Activated naive CD4-positive, alpha-beta T cell (primary cell): ENCODE measurements at regions not wholly inside any gene's neighbourhood (a gene's known extent, or its start where the extent isn't known, plus 50 kb on each side); places are given as distances from the start of the nearest gene placed in this dataset.

Experiments used
- DNase-seq, 4 experiments: peaks; one replicate each; lab custom pipeline; 2025; lab: John Stamatoyannopoulos, UW

- DNase-seq = no peak
Measured at GRCh38 chr13:88086577-88086976, 415.4 kb downstream of the SLITRK5 start.

- DNase-seq = no peak
Measured at GRCh38 chr13:88097541-88097940, 426.4 kb downstream of the SLITRK5 start.

GRCh38 chr13:88103824-88104223 is 432.7 kb downstream of the SLITRK5 start:
- DNase-seq = no peak

- no peak for DNase-seq
Measured at GRCh38 chr13:88104576-88104975, 433.4 kb downstream of the SLITRK5 start.

GRCh38 chr13:88107570-88107969 is 436.4 kb downstream of the SLITRK5 start:
- DNase-seq = no peak

- DNase-seq = no peak
Measured at GRCh38 chr13:88112526-88112925, 441.4 kb downstream of the SLITRK5 start.

- no peak for DNase-seq
Measured at GRCh38 chr13:88115976-88116375, 444.8 kb downstream of the SLITRK5 start.

- no peak for DNase-seq
Measured at GRCh38 chr13:88118952-88119351, 447.8 kb downstream of the SLITRK5 start.

GRCh38 chr13:88124142-88124541 is 453.0 kb downstream of the SLITRK5 start:
- no peak for DNase-seq

GRCh38 chr13:88125055-88125454 is 453.9 kb downstream of the SLITRK5 start:
- DNase-seq = no peak

GRCh38 chr13:88136098-88136790 is 465.1 kb downstream of the SLITRK5 start:
- DNase-seq = no peak

- no peak for DNase-seq
Measured at GRCh38 chr13:88142653-88143052, 471.5 kb downstream of the SLITRK5 start.

GRCh38 chr13:88144580-88144979 is 473.4 kb downstream of the SLITRK5 start:
- no peak for DNase-seq

GRCh38 chr13:88153353-88153752 is 482.2 kb downstream of the SLITRK5 start:
- no peak for DNase-seq

- DNase-seq = no peak
Measured at GRCh38 chr13:88154001-88154400, 482.8 kb downstream of the SLITRK5 start.

GRCh38 chr13:88162076-88162702 is 491.0 kb downstream of the SLITRK5 start:
- no peak for DNase-seq

GRCh38 chr13:88176231-88176630 is 505.1 kb downstream of the SLITRK5 start:
- DNase-seq = no peak

GRCh38 chr13:88183440-88183839 is 512.3 kb downstream of the SLITRK5 start:
- no peak for DNase-seq

GRCh38 chr13:88188986-88189385 is 517.8 kb downstream of the SLITRK5 start:
- no peak for DNase-seq

GRCh38 chr13:88189728-88190127 is 518.6 kb downstream of the SLITRK5 start:
- no peak for DNase-seq

GRCh38 chr13:88196106-88196505 is 524.9 kb downstream of the SLITRK5 start:
- no peak for DNase-seq

GRCh38 chr13:88217372-88217771 is 546.2 kb downstream of the SLITRK5 start:
- DNase-seq = no peak

GRCh38 chr13:88217883-88218282 is 546.7 kb downstream of the SLITRK5 start:
- DNase-seq = no peak

GRCh38 chr13:88223958-88224357 is 552.8 kb downstream of the SLITRK5 start:
- no peak for DNase-seq
